ENCODE measurements at regions not wholly inside any gene's neighbourhood (a gene's known extent, or its start where the extent isn't known, plus 50 kb on each side); places are given as distances from the start of the nearest gene placed in this dataset.

DNA sequence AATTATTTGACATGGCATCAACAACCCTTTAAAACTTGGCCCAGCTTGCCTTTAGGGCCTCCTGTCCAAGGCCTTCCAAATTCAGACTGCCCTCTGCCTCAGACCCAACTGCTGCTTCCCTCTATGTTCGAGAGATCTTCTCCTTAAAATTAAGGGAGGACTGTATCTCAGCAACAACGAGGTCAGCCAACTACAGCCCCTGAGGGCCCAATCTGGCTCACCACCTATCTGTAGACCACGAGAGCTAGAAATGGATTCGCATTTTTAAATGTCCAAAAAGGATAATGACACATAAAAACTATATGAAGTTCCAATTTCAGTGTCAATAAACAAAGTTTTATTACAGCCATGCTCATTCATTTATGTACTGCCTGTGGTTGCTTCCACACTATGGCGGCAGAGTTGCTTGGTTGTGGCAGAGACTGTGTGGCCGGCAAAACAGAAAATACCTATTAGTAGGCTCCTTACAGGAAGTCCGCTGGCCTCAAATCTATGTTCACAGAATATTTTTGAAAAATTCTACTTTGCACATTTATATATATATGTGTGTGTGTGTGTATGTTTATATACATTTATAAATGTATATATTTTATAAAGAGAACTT lies 1026.9 kb downstream of the BCL11B start:
- TF ChIP-seq CTCF (IDR thresholded peaks at IDR 0.05) = no peak
- no peak for TF ChIP-seq POLR2A (IDR thresholded peaks at IDR 0.05)
- TF ChIP-seq POLR2AphosphoS5 (IDR thresholded peaks at IDR 0.05) = no peak

Measured in prostate gland (tissue), 2 donors.